Progenitor cell of endocrine pancreas (in vitro differentiated cells): ENCODE measurements at regions not wholly inside any gene's neighbourhood (a gene's known extent, or its start where the extent isn't known, plus 50 kb on each side); places are given as distances from the start of the nearest gene placed in this dataset.

ENCODE experiments used
- DNase-seq: peaks from one replicate; pipeline ENCODE4 v3.0.0; 2021; ENCODE audit warnings: low spot score; ENCODE audit not compliant: unreplicated experiment
- H3K27ac Mint-ChIP-seq: 2 replicates; pipeline ENCODE4 v1.8.0; 2021; ENCODE audit warnings: mild to moderate bottlenecking, moderate library complexity, mixed read lengths
- H3K27me3 Mint-ChIP-seq: 2 replicates; pipeline ENCODE4 v1.8.0; 2021; ENCODE audit warnings: mixed read lengths
- H3K36me3 Mint-ChIP-seq: 2 replicates; pipeline ENCODE4 v1.8.0; 2022; ENCODE audit warnings: mixed read lengths; ENCODE audit not compliant: insufficient read depth
- H3K4me1 Mint-ChIP-seq: 2 replicates; pipeline ENCODE4 v1.8.0; 2021; ENCODE audit warnings: low read depth, mixed read lengths
- H3K4me3 Mint-ChIP-seq: 2 replicates; pipeline ENCODE4 v1.8.0; 2021; ENCODE audit warnings: low read depth, mild to moderate bottlenecking, moderate library complexity, mixed read lengths
- H3K9me3 Mint-ChIP-seq: 2 replicates; pipeline ENCODE4 v1.8.0; 2021; ENCODE audit warnings: low read depth, mixed read lengths
- TF ChIP-seq, protein P1 (sequence below): fragments of 200-600 bp; sonication (generic); IDR thresholded peaks from one replicate; pipeline ENCODE4 v1.5.0; 2021; ENCODE audit warnings: antibody characterized with exemption, mild to moderate bottlenecking; ENCODE audit not compliant: unreplicated experiment

DNA sequence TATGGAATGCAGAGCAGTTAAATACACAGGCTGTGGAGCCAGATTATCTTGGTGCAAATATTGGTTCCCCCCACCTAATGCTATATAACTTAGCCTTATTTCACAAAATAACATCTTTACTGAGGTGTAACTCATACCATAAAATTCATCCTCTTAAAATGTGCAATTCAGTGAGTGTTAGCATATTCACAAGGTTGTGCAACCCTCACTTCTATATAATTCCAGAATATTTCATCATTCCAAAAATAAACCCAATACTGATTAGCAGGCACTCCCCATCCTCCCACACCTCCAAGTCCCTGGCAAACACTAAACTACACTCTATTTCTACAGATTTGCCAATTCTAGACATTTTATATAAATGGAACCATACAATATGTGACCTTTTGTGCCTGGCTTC, 116.3 kb upstream of the CNTN1 start:
- Mint-ChIP-seq H3K9me3 (peaks cover 3% of the 10 kb centered on the region), H3K4me3 (no peak overlapping the region), H3K27me3 (no peaks in the 10 kb centered on the region), H3K27ac (no peak overlapping the region), H3K36me3 (no peaks in the 10 kb centered on the region), H3K4me1 (no peaks in the 10 kb centered on the region)
- no peak for DNase-seq
- TF ChIP-seq, protein P1, sequence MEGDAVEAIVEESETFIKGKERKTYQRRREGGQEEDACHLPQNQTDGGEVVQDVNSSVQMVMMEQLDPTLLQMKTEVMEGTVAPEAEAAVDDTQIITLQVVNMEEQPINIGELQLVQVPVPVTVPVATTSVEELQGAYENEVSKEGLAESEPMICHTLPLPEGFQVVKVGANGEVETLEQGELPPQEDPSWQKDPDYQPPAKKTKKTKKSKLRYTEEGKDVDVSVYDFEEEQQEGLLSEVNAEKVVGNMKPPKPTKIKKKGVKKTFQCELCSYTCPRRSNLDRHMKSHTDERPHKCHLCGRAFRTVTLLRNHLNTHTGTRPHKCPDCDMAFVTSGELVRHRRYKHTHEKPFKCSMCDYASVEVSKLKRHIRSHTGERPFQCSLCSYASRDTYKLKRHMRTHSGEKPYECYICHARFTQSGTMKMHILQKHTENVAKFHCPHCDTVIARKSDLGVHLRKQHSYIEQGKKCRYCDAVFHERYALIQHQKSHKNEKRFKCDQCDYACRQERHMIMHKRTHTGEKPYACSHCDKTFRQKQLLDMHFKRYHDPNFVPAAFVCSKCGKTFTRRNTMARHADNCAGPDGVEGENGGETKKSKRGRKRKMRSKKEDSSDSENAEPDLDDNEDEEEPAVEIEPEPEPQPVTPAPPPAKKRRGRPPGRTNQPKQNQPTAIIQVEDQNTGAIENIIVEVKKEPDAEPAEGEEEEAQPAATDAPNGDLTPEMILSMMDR, result no peak

DNA sequence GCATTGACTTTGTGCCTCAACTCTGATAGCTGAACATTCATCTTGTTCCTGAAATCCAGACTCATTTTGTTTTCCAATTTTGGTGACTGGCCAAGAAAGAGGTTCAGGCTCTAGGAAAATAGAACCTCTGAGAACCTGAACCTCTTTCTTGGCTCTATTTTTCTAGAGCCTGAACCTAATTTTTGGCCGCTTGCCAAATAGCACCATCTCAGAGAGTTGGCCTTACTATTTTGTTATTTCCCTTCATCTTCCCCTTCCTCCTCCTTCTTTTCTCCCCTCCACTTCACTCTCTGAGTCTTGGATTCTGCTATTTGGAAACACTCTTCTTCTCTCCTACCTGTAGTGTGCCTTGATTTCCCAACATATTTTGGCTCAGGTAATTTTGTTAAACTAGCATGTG, 114.4 kb upstream of the CNTN1 start:
- TF ChIP-seq, protein P1, result no peak
- H3K4me1 Mint-ChIP-seq, result no peaks in the 10 kb centered on the region
- no peak overlapping the region for H3K4me3 Mint-ChIP-seq
- no peaks in the 10 kb centered on the region for H3K36me3 Mint-ChIP-seq
- no peak for DNase-seq
- no peaks in the 10 kb centered on the region for H3K27me3 Mint-ChIP-seq
- peaks cover 11% of the 10 kb centered on the region for H3K9me3 Mint-ChIP-seq
- H3K27ac Mint-ChIP-seq, result no peak overlapping the region

DNA sequence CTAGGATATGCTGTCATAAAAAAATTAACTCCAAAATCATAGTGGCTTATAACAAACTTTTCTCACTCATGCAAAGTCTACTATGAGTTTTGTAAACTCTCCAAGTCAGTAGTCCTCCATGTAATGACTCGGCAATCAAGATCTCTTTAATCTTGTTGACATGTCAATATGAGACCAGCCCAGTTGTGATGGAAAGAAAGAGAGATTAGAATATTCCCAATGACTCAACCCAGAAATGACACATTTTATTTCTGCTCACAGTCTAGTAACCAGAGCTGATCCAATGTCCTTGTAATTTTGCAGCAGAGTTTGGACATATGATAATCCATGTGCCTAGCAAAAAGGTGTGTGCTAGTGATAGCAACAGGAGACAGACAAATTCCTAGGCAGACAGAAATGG, 112.6 kb upstream of the CNTN1 start:
- Mint-ChIP-seq H3K36me3 (no peaks in the 10 kb centered on the region), H3K27me3 (no peaks in the 10 kb centered on the region), H3K4me1 (no peaks in the 10 kb centered on the region), H3K27ac (no peak overlapping the region), H3K9me3 (peaks cover 13% of the 10 kb centered on the region), H3K4me3 (no peak overlapping the region)
- TF ChIP-seq, protein P1, result no peak
- DNase-seq, result no peak

DNA sequence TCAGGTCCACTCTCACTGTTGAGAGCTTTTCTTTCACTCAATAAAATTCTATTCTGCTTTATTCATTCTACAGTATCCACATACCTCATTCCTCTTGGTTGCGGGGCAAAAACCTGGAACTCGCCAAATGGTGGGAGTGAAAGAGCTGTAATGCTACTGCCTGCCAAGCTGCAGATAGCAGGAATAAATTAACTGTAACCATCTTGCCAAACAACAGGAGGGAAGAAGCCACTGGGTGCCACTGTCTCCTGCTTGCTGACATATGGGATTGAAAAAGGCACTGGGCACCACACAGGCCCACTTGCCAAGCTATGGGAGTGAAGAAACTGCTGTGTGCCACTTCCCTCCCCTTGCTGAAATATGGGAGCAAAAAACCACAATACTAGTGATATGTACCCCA, 111.9 kb upstream of the CNTN1 start:
- Mint-ChIP-seq H3K27me3 (no peaks in the 10 kb centered on the region), H3K9me3 (peaks cover 13% of the 10 kb centered on the region), H3K4me1 (no peaks in the 10 kb centered on the region), H3K27ac (no peak overlapping the region), H3K4me3 (no peak overlapping the region), H3K36me3 (no peaks in the 10 kb centered on the region)
- TF ChIP-seq, protein P1, result no peak
- no peak for DNase-seq

DNA sequence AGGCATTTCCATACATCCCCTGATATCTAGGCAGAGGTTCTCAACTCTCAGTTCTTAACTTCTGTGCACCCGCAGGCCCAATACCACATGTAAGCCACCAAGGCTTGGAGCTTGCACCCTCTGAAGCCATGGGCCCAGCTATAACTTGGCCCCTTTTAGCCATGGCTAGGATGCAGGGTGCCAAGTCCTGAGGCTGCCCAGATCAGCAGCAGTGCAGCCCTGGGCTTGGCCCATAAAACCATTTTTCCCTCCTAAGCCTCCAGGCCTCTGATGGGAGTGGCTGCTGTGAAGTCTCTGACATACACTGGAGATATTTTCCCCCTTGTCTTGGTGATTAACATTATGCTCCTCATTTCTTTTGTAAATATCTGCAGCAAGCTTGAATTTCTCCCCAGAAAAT, 110.3 kb upstream of the CNTN1 start:
- Mint-ChIP-seq H3K4me3 (no peak overlapping the region), H3K4me1 (no peaks in the 10 kb centered on the region), H3K36me3 (no peaks in the 10 kb centered on the region), H3K27ac (no peak overlapping the region), H3K9me3 (peaks cover 13% of the 10 kb centered on the region), H3K27me3 (no peaks in the 10 kb centered on the region)
- TF ChIP-seq, protein P1, result no peak
- DNase-seq, result no peak
